ENCODE measurements at regions not wholly inside any gene's neighbourhood (a gene's known extent, or its start where the extent isn't known, plus 50 kb on each side); places are given as distances from the start of the nearest gene placed in this dataset.

DNA sequence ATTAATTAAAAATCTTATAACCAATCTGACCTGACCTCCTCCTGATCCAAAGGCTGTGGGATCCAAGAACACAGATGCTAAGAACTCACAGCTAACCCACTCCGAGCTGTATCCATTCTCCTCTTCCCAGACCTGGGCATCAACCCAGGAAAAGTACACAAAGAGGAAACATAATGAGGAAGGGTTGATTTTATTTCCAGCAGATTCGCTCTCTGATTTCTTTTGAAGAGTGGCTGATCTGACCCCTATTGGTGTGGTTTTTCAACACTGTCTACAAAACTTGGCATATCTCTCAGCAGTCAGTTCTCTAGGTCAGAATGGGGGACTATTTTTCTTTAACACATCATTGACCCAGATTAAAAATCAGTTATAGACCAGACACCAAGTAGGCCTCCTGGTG lies 201.9 kb upstream of the UBASH3B start:
- TF ChIP-seq, protein P1, sequence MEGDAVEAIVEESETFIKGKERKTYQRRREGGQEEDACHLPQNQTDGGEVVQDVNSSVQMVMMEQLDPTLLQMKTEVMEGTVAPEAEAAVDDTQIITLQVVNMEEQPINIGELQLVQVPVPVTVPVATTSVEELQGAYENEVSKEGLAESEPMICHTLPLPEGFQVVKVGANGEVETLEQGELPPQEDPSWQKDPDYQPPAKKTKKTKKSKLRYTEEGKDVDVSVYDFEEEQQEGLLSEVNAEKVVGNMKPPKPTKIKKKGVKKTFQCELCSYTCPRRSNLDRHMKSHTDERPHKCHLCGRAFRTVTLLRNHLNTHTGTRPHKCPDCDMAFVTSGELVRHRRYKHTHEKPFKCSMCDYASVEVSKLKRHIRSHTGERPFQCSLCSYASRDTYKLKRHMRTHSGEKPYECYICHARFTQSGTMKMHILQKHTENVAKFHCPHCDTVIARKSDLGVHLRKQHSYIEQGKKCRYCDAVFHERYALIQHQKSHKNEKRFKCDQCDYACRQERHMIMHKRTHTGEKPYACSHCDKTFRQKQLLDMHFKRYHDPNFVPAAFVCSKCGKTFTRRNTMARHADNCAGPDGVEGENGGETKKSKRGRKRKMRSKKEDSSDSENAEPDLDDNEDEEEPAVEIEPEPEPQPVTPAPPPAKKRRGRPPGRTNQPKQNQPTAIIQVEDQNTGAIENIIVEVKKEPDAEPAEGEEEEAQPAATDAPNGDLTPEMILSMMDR (IDR thresholded peaks at IDR 0.05), result no peak
- TF ChIP-seq EP300 (IDR thresholded peaks at IDR 0.05), result no peak
